ENCODE measurements at regions not wholly inside any gene's neighbourhood (a gene's known extent, or its start where the extent isn't known, plus 50 kb on each side); places are given as distances from the start of the nearest gene placed in this dataset.
"Not testable (repeated sequence)": the region's sequence is repeated elsewhere in the genome, so short reads cannot be mapped to it uniquely, and the experiment has no call there.

GRCh38 chr14:55850825-55851241 lies 267.4 kb upstream of the PELI2 start:
- no peak for DNase-seq

- DNase-seq = no peak
Observed at GRCh38 chr14:55851301-55851700, 266.9 kb upstream of the PELI2 start.

DNA sequence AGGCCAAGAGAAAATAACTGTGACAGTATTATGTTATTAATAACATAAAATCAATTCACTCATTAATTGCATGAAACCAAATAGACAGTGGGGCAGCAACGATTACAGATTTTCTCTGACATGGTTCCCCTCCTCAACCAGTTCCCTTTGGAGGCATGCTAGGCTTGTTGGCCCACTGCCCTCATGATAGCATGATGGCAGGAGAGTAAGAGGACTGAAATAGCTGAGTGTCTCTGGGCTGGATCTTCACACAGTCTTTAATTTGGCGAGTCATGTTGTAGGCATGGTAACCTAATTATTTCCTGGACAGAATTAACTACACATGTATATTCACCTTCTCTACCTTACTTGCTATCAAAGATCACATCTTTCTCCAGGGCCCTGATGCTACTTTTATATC lies 266.2 kb upstream of the PELI2 start:
- DNase-seq = no peak

GRCh38 chr14:55855751-55856150 lies 262.5 kb upstream of the PELI2 start:
- DNase-seq = no peak

- DNase-seq = no peak
Observed at GRCh38 chr14:55858604-55859003, 259.6 kb upstream of the PELI2 start.

GRCh38 chr14:55861561-55861960 lies 256.6 kb upstream of the PELI2 start:
- not testable (repeated sequence) for DNase-seq

- DNase-seq = no peak
Observed at GRCh38 chr14:55864890-55865655, 253.1 kb upstream of the PELI2 start.

GRCh38 chr14:55867311-55867710 lies 250.9 kb upstream of the PELI2 start:
- DNase-seq = no peak

DNA sequence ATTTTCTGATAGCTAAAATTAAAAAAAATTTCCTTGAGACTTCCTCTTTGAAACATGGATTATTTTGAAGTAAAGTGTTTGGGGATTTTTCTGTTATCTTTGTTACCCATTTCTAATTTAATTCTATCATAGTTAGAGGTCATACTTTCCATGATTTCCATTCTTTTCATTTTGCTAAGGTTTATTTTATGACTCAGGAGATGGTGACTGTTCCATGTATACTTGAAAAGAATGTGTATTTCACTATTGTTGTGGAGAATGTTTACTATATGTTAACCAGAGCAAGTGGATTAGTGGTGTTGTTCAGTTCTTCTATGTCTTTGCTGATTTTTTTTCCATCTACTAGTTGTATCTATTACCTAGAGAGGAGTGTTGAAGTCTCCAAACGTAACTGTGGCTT lies 250.5 kb upstream of the PELI2 start:
- DNase-seq = no peak

DNA sequence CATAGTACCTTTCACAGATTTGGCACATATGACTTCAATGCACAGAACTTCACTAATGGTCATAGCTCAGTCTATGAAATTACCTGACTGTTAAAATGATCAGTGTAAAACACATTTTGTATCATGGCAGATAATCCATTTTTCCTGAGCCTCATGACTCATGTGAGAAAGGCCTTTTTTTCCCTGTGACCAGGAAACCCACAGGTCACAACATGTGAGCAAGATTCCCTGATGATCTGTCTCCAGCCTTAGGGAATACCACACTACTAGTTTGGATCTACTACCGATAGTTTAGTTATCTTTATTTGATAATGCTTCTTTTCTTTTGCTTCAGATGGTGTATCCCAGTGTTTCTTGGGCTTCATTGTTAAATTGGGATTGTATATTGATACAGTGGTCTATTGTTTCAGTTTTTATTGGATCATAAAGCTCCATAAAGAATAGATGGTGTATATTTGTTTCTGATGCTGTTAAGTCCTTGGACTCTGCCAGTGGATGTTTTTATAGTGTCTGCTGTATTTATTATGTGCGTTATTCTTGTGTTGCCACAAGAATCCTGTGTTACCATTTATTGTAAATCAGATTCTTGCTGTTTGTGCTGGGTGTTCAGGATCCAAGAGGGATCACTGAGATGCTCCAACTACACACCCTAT lies 248.7 kb upstream of the PELI2 start:
- DNase-seq = no peak

- DNase-seq = no peak
Observed at GRCh38 chr14:55873169-55873568, 245.0 kb upstream of the PELI2 start.

DNA sequence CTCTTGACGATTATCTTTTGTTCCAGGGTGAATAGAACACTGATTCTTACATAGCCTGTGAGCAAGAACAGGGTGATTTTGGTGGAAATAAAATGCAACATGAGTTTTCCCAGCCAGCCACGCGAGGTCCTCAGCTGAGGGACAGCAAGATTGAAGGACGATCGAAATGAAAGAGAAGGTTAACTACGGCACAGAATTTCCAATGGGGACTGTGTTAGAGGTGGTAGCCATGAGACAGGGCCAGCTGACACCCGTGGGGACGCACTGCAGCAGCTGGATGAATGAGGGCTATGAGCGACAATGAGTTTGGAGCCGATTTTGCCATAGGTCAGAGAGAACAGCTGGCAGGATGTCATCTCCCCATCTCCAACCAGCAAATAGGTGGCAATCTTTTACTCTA lies 243.4 kb upstream of the PELI2 start:
- no peak for DNase-seq

DNA sequence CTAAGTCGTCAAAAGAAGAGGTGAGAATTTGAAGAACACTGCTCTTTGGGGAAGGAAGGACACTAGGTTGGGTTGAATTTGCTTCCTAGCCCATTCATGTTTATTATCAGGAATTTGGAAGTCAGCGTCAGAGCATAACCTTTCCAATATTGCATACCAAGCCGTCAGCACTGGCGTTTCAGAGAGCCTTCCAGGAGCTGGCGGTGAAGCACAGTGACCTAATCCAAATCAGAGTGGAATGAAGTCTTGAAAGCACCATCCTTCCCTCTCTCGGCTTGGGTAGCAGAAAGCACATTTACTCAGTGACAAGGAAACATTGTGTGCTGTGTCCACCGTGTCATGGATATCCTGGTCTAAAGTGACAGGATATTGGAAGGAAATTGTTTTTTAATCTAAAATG lies 240.3 kb upstream of the PELI2 start:
- DNase-seq = no peak

GRCh38 chr14:55881577-55882241 lies 236.5 kb upstream of the PELI2 start:
- no peak for DNase-seq

GRCh38 chr14:55884819-55885218 lies 233.4 kb upstream of the PELI2 start:
- DNase-seq = no peak

DNA sequence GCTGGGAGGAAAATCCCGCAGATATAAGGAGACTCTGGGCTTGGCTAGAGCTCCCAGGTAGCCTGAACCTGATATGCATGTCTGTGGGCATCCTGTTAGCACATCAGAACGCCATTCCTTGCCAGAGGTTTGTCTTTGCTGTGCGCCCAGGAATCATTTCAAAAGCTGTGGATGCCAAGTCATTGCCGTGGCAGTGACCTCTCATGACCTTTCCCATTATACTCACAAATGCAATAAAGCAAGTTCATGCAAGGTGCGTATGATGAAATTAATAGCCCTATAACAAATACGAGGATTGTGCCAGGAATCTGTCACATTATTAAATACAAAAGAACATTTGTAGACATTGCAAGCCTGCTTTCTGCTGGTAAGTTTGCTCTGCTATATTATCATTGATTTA lies 229.1 kb upstream of the PELI2 start:
- DNase-seq = no peak

GRCh38 chr14:55891692-55892091 lies 226.5 kb upstream of the PELI2 start:
- DNase-seq = no peak

- no peak for DNase-seq
Observed at GRCh38 chr14:55892906-55893305, 225.3 kb upstream of the PELI2 start.

- no peak for DNase-seq
Observed at GRCh38 chr14:55893705-55894104, 224.5 kb upstream of the PELI2 start.

DNA sequence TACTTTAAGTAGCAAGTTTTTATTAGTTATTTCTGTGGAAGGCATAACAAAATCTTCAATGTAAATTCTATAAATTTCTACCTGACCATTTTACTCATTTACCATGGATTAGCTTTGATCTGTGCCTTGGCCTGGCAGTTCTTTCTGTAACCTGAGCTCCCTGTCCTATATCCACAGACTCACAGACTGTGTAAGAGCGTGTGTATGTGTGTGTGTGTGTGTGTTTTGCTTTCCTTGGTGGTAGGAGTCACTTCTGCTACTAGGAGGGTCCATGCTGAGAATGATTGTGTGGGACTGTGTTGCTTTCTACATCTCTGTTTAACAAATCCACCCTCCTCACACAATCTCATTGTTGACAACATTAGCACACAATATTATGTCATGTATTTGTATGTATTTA lies 221.2 kb upstream of the PELI2 start:
- no peak for DNase-seq

- no peak for DNase-seq
Observed at GRCh38 chr14:55898938-55899337, 219.3 kb upstream of the PELI2 start.

DNA sequence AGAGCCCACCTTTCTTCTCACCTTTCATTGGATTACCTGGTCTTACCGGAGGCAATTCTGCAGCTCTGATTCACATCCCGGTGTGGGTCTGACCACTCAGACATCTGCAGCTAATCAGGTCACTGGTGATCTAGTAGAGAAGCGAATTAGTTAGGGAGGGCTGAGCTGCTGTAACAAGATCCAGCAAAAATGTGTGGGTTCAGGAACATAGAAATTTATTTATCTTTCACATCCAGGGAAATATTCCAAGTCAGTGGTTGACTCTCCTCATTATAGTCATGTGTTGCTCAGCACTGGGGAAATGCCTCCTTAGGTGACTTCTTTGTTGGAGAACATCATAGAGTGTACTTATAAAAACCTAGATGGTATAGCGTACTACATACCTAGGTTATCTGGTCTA lies 218.7 kb upstream of the PELI2 start:
- DNase-seq = no peak

GRCh38 chr14:55900749-55901148 lies 217.5 kb upstream of the PELI2 start:
- DNase-seq = no peak

GRCh38 chr14:55901291-55901690 lies 216.9 kb upstream of the PELI2 start:
- no peak for DNase-seq
